Nephron (organoid): ENCODE measurements at regions not wholly inside any gene's neighbourhood (a gene's known extent, or its start where the extent isn't known, plus 50 kb on each side); places are given as distances from the start of the nearest gene placed in this dataset.

Source experiments
- H3K27ac Mint-ChIP-seq, 3 experiments: 2 replicates each; pipeline ENCODE4 v1.8.0; 2020; ENCODE audit warnings: mixed read lengths in 3 of 3, mild to moderate bottlenecking in 2 of 3, moderate library complexity in 1 of 3
- H3K27me3 Mint-ChIP-seq: 2 replicates; pipeline ENCODE4 v1.8.0; 2021; ENCODE audit warnings: low read depth, mild to moderate bottlenecking, moderate library complexity, mixed read lengths
- H3K36me3 Mint-ChIP-seq: 2 replicates; pipeline ENCODE4 v1.8.0; 2020; ENCODE audit warnings: low read depth, mixed read lengths
- H3K4me1 Mint-ChIP-seq: 2 replicates; pipeline ENCODE4 v1.8.0; 2020; ENCODE audit warnings: mixed read lengths
- H3K4me3 Mint-ChIP-seq, 3 experiments: 2 replicates each; pipeline ENCODE4 v1.8.0; 2020; ENCODE audit warnings: mild to moderate bottlenecking in 3 of 3, mixed read lengths in 3 of 3, moderate library complexity in 2 of 3
- H3K9me3 Mint-ChIP-seq: 2 replicates; pipeline ENCODE4 v1.8.0; 2020; ENCODE audit warnings: mixed read lengths
- TF ChIP-seq, protein P1 (sequence below), 3 experiments: fragments of 200-600 bp; sonication (generic); IDR thresholded peaks; one replicate each; pipeline ENCODE4 v1.5.0; 2021; ENCODE audit warnings: antibody characterized with exemption in 3 of 3; ENCODE audit not compliant: unreplicated experiment in 3 of 3

DNA sequence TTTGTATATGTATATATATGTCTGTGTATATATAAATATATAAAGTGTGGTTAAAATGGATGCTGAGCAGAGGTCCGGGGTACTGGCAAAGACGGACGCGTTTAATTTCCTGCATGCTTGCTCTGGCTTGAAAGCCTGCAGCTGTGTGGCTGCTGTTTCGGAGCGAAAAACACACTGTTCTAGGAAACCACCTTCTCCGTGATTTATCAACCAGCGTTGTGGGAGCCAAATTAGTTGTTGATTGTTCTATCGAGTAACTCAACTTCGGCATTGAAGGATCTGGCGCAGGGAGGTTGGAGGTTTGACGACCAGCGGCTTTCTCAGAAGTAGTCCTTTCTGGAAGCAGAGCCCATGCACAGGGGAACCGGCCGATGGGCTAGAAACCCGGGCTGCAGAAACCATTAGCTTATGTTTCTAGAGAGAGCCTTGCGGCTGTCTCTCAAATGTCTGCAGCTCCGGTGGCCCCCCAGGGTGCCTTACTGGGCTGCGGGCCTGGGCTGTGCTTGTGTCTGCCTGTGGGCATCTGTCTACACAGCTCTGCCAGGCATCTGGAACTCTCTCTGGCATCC, 81.8 kb downstream of the EDN3 start:
- Mint-ChIP-seq H3K4me1 (peaks cover 49% of the 10 kb centered on the region), H3K36me3 (no peaks in the 10 kb centered on the region), H3K27ac (peak overlapping the region in 2 of 3 experiments; percentile 48 to 62), H3K4me3 (no peak overlapping the region), H3K27me3 (peaks cover 45% of the 10 kb centered on the region), H3K9me3 (no peaks in the 10 kb centered on the region)
- TF ChIP-seq, protein P1, sequence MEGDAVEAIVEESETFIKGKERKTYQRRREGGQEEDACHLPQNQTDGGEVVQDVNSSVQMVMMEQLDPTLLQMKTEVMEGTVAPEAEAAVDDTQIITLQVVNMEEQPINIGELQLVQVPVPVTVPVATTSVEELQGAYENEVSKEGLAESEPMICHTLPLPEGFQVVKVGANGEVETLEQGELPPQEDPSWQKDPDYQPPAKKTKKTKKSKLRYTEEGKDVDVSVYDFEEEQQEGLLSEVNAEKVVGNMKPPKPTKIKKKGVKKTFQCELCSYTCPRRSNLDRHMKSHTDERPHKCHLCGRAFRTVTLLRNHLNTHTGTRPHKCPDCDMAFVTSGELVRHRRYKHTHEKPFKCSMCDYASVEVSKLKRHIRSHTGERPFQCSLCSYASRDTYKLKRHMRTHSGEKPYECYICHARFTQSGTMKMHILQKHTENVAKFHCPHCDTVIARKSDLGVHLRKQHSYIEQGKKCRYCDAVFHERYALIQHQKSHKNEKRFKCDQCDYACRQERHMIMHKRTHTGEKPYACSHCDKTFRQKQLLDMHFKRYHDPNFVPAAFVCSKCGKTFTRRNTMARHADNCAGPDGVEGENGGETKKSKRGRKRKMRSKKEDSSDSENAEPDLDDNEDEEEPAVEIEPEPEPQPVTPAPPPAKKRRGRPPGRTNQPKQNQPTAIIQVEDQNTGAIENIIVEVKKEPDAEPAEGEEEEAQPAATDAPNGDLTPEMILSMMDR (IDR thresholded peaks at IDR 0.05; ENCODE audit: unreplicated experiment in 3 of 3) = no peak

GRCh38 chr20:59382907-59383306, 82.5 kb downstream of the EDN3 start:
- no peaks in the 10 kb centered on the region for H3K36me3 Mint-ChIP-seq
- TF ChIP-seq, protein P1 (IDR thresholded peaks at IDR 0.05; ENCODE audit: unreplicated experiment in 3 of 3) = no peak
- peaks cover 45% of the 10 kb centered on the region for H3K4me1 Mint-ChIP-seq
- H3K27me3 Mint-ChIP-seq = peaks cover 42% of the 10 kb centered on the region
- H3K27ac Mint-ChIP-seq = no peak overlapping the region
- no peaks in the 10 kb centered on the region for H3K9me3 Mint-ChIP-seq
- no peak overlapping the region for H3K4me3 Mint-ChIP-seq

DNA sequence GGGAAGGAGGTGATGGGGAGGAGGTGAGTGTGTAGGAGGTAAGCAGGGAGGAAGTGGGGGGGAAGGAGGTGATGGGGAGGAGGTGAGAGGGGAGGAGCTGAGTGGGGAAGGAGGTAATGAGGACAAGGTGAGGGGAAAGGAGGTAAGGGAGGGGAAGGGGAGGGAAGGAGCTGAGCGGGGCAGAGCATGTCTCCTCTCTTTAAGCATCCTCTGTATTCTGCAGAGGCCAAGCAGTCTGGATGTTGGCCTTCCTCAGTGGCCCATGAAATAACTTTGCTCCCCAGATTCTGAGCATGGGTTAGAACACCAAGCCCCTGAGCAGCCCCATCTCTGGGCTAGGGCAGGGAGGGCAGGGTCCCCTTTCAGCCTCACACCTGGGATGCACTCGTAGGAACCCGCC, 84.6 kb downstream of the EDN3 start:
- Mint-ChIP-seq H3K4me3 (no peak overlapping the region), H3K27me3 (peaks cover 30% of the 10 kb centered on the region), H3K36me3 (no peaks in the 10 kb centered on the region), H3K9me3 (no peaks in the 10 kb centered on the region), H3K4me1 (peaks cover 31% of the 10 kb centered on the region), H3K27ac (no peak overlapping the region)
- TF ChIP-seq, protein P1 (IDR thresholded peaks at IDR 0.05; ENCODE audit: unreplicated experiment in 3 of 3) = no peak

DNA sequence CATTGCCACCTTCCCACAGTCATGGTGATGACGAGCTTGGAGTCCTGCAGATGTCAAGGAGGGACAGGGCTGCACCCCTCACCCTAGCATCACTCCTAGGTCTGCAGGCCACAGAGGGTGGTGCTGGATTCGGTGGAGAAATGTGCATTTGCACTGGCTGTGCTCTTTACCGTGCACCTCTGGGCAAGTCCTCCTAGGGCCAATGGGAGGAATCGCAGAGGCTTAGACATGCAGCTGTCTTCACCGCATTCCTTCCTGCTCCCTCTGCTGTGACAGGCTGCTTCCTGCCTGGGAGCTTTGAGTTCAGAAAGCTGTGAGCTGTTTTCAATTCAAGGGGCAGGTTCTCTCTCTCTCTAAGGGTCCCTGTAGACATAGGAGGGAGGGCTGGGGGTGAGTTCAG, 85.1 kb downstream of the EDN3 start:
- no peaks in the 10 kb centered on the region for H3K9me3 Mint-ChIP-seq
- peaks cover 28% of the 10 kb centered on the region for H3K27me3 Mint-ChIP-seq

GRCh38 chr20:59386809-59387208, 86.4 kb downstream of the EDN3 start:
- Mint-ChIP-seq H3K27me3 (peaks cover 24% of the 10 kb centered on the region), H3K9me3 (no peaks in the 10 kb centered on the region), H3K36me3 (no peaks in the 10 kb centered on the region), H3K4me1 (peaks cover 29% of the 10 kb centered on the region), H3K27ac (peak overlapping the region; percentile 73 to 88 (median 79)), H3K4me3 (no peak overlapping the region)
- TF ChIP-seq, protein P1 (IDR thresholded peaks at IDR 0.05; ENCODE audit: unreplicated experiment in 3 of 3) = no peak

More for the DNA sequence above, 85.1 kb downstream of the EDN3 start:
- no peak overlapping the region for H3K4me3 Mint-ChIP-seq
- TF ChIP-seq, protein P1 (IDR thresholded peaks at IDR 0.05; ENCODE audit: unreplicated experiment in 3 of 3) = peak; percentile 15 to 26 (median 16)
- H3K36me3 Mint-ChIP-seq = no peaks in the 10 kb centered on the region
- peak overlapping the region; percentile 68 to 88 (median 78) for H3K27ac Mint-ChIP-seq
- H3K4me1 Mint-ChIP-seq = peaks cover 31% of the 10 kb centered on the region

DNA sequence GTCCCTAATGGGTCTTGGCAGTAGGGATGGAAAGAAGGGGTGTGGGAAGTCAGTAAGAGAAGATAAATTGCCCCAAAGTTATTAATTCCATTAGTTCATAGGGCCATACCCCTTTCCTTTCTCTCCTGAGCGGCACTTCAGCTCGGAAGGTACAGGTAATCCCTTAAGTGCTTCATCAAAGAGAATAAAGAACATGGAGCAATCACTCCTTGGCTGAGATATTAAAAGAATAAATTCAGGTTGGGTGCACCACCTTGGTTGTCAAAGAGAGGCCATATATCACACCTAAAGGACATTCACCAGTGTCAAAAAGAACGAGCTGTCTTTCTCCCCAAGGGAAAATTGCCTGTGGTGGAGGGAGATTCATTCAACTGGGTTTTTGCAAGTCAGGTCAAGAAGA, 87.5 kb downstream of the EDN3 start:
- Mint-ChIP-seq H3K27me3 (peaks cover 15% of the 10 kb centered on the region), H3K4me1 (peaks cover 24% of the 10 kb centered on the region), H3K4me3 (no peak overlapping the region), H3K36me3 (no peaks in the 10 kb centered on the region), H3K27ac (peak overlapping the region in 1 of 3 experiments; percentile 6), H3K9me3 (no peaks in the 10 kb centered on the region)
- TF ChIP-seq, protein P1 (IDR thresholded peaks at IDR 0.05; ENCODE audit: unreplicated experiment in 3 of 3) = no peak
